AG10803 (cell line): ENCODE measurements at regions not wholly inside any gene's neighbourhood (a gene's known extent, or its start where the extent isn't known, plus 50 kb on each side); places are given as distances from the start of the nearest gene placed in this dataset.

Experiments
- DNase-seq: peaks from one replicate; pipeline ENCODE4 v3.0.0; 2010; ENCODE audit warnings: low read depth
- H3K4me3 ChIP-seq: 2 replicates; pipeline ENCODE4 v1.5.1; 2011; ENCODE audit warnings: mild to moderate bottlenecking, low read length, control low read depth
- TF ChIP-seq, protein P1 (sequence below): conservative IDR thresholded peaks from 2 replicates; pipeline ENCODE4 v1.5.1; 2011; ENCODE audit warnings: mild to moderate bottlenecking, low read length, control low read depth, inconsistent platforms

DNA sequence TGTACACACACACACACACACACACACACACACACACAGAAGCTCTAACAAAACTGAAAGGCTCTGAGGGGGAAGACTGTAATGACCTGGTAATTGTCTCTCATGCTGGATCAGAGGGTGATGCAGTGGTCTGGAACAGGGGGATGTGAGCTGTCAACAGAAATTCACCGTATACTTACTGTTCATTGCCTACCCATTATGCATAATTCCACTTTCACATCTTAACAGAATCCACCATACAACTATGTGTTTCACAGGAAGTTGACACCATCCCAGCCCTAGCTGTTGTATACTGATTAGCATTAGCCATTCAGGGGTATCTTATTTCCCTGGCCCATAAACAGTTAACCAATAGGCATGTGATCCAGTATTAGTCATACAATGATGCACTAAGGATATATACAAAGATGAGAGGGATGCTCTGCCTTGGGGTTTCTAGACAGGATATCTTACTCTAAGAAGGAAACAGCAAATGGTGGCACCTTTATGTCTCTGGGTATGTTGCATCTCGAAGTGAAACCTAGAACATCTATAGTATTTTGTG, 396.5 kb upstream of the BRINP1 start:
- TF ChIP-seq, protein P1, sequence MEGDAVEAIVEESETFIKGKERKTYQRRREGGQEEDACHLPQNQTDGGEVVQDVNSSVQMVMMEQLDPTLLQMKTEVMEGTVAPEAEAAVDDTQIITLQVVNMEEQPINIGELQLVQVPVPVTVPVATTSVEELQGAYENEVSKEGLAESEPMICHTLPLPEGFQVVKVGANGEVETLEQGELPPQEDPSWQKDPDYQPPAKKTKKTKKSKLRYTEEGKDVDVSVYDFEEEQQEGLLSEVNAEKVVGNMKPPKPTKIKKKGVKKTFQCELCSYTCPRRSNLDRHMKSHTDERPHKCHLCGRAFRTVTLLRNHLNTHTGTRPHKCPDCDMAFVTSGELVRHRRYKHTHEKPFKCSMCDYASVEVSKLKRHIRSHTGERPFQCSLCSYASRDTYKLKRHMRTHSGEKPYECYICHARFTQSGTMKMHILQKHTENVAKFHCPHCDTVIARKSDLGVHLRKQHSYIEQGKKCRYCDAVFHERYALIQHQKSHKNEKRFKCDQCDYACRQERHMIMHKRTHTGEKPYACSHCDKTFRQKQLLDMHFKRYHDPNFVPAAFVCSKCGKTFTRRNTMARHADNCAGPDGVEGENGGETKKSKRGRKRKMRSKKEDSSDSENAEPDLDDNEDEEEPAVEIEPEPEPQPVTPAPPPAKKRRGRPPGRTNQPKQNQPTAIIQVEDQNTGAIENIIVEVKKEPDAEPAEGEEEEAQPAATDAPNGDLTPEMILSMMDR: no peak
- DNase-seq: no peak
- H3K4me3 ChIP-seq: no peak overlapping the region

DNA sequence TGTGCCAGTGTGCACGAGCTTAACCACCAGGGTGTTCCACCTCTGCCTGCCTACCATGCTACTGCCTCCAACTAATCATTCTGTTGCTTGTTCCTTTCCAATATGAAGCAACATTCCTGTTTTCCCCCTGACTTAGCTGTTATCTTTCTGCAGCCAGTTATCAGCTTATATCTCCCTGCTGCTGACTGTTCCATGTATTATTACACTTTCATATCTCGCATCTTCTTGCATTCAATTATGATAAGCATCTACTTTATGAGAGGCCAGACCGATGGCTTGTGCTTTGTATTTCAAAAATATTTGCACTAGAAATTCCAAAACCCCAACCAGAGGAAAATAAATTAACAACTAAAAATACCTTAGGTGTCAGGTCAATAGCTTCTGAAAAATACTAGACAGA, 394.0 kb upstream of the BRINP1 start:
- no peak for DNase-seq
- no peak overlapping the region for H3K4me3 ChIP-seq
- TF ChIP-seq, protein P1: no peak

DNA sequence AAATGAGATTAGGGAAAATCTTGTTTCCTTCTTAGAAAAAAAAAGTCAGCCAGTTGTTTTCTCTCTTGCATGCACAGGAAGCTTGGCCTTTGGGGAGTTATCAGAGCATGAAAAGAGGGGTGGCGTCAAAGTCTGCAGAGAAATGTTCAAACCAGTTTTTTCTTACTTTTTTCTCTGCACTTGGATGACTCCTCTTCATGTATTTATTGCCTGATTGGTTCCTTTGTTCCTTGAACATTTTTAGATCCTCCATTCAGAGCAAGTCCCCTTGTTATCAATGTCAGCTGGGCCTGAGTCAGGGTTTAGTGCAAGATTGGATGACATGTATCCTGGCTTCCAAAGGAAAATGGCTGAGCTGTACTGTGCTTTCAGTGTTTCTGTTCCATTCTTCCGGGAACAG, 392.6 kb upstream of the BRINP1 start:
- H3K4me3 ChIP-seq: no peak overlapping the region
- DNase-seq: no peak
- TF ChIP-seq, protein P1: no peak

DNA sequence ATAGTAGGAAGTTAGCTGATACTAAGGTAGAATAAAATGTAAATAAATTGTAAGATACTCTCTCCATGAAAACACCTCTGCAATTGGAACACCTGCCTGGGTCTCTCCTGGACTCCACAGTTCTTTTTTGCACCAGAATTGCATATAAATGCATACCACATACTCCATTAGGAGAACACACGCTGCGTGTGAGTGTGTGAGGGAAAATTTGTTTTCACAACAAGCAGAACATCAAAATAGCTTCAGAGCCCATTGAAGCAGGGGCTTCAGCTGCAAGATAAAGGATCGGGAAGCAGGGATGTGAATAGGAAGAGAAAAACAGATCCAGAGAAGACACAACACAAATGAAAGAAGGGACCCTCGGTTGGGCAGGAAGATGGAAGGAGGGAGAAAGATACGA, 389.8 kb upstream of the BRINP1 start:
- H3K4me3 ChIP-seq: no peak overlapping the region
- no peak for DNase-seq
- TF ChIP-seq, protein P1: no peak

DNA sequence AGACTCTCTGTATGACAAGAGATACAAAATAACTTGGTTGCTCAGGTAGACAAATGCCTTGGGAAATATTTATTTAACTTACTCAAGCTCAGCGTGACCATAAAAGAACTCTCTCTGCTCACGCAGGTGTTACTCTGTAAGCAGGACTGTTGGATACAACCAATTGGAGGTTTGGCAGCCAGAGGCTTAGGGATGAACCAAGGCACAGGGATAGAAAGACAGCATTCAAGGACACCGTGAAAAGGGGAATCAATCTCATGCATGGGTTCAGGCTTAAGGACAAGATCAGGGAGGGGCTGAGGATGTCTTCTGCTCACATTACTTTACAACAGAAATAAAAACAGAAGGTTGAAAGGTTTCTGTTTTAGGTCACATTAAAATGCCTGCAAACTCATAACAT, 389.0 kb upstream of the BRINP1 start:
- no peak for DNase-seq
- no peak overlapping the region for H3K4me3 ChIP-seq
- TF ChIP-seq, protein P1: no peak

DNA sequence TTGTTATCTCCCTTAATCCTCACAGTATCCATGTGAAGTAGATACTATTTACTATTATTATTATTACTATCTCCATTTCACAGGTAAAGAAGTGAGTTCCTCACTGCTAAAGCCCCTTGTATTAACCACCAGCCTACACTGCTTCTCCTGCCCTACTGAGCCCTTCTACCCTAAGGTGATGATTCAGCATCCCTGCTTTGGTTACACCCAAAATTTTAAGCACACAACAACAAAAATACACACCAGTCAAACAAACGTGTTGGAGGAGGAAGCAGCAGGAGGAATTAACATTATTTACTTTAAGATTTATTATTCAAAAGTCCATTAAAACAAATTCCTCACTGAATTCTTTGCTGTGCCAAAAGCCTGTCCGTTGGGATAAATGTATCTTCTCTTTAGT, 370.2 kb upstream of the BRINP1 start:
- no peak overlapping the region for H3K4me3 ChIP-seq
- TF ChIP-seq, protein P1: no peak
- no peak for DNase-seq

DNA sequence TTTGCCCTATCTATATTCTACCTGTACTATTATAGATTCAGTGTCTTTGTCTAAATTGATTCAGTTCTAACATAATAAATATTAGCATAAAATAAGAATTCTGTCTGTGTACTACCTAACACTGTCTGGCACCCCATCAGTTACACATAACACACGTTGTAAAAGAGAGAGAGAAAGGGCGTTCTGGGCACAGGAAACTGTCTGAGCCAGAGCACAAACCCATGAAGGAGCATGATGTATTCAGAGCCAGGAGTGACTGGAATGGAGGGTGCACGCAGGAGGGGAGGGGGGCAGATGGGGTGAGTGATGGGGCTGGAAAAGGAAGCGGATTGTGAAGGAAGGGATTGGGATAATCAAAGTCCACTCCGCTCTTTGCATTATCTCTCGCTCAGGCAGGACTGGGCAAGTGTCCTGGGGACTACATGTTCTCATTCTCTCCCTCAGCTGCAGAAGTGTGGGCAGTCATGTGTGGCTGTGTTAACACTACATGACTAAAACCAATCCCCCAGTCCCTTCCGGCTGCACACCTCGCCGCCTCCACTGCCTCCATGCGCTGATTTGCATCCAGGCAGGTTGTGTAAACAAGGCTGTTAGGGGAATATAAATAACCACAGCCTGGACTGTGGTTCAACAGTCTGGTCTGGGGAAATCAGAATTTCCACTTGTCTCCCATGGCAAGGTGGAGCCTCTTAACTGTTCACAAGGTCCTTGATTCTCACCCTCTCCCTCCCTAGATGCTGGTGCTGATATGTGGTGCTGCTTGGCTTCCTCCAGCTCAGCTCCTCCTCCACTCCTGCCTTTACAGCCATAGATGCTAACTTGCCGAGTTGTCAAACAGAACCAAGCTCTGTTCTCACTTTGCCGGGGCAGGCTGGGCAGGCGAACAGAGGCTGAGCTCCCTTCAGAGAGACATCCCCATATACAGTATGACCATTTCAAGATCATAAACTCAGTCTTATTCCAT, 367.5 kb upstream of the BRINP1 start:
- no peak overlapping the region for H3K4me3 ChIP-seq
- TF ChIP-seq, protein P1: no peak
- DNase-seq: no peak
